ENCODE measurements at regions not wholly inside any gene's neighbourhood (a gene's known extent, or its start where the extent isn't known, plus 50 kb on each side); places are given as distances from the start of the nearest gene placed in this dataset.

DNA sequence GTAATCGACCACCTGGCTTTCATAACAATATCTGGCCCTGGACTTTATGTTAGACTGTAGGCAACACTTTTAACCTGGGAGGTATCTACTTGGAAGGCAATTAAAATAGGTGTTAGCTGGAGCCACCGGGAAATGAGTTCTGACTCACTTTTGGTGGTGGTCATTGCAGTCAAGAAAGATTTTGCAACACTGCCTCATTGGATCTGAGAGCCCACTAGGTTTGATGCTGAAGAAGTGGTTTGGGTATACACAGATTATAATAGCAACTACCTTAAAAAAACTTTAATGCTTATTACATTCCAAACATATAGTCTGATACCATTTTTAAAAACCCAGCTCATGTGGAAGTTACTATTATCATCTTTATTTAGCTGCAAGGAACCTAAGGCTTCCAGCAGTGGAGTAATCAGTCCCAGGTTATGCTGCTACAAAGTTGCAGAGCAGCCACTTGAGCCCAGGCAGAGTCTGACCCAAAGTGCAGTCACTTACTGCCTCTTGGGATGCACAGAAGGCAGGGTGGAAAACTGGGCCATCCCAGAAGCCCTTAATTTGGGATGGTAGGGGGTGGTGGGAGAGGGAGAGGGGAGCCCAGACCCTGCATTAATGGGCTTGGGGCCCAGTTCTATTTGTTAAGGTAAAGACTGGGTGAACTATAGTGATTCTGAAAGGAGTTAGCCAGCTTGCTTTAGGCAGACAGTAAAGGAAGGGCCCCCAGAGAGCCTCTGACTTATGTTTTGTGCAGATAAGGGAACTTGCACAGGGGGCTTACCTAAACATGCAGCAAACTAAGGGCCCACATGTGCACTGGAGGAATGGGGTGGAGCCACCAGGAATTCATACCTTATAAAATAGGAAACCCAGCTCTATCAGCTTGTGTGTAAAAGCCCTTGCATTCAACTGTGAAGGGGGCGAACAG is 149.4 kb downstream of the SNX19 start:
- no peak overlapping the region for H3K4me3 ChIP-seq (ENCODE audit: low read depth, low read length)
- DNase-seq (ENCODE audit: low read depth), result no peak
- TF ChIP-seq, protein P1, sequence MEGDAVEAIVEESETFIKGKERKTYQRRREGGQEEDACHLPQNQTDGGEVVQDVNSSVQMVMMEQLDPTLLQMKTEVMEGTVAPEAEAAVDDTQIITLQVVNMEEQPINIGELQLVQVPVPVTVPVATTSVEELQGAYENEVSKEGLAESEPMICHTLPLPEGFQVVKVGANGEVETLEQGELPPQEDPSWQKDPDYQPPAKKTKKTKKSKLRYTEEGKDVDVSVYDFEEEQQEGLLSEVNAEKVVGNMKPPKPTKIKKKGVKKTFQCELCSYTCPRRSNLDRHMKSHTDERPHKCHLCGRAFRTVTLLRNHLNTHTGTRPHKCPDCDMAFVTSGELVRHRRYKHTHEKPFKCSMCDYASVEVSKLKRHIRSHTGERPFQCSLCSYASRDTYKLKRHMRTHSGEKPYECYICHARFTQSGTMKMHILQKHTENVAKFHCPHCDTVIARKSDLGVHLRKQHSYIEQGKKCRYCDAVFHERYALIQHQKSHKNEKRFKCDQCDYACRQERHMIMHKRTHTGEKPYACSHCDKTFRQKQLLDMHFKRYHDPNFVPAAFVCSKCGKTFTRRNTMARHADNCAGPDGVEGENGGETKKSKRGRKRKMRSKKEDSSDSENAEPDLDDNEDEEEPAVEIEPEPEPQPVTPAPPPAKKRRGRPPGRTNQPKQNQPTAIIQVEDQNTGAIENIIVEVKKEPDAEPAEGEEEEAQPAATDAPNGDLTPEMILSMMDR (IDR thresholded peaks at IDR 0.05; ENCODE audit: low read depth, low read length, missing control alignments), result no peak

DNA sequence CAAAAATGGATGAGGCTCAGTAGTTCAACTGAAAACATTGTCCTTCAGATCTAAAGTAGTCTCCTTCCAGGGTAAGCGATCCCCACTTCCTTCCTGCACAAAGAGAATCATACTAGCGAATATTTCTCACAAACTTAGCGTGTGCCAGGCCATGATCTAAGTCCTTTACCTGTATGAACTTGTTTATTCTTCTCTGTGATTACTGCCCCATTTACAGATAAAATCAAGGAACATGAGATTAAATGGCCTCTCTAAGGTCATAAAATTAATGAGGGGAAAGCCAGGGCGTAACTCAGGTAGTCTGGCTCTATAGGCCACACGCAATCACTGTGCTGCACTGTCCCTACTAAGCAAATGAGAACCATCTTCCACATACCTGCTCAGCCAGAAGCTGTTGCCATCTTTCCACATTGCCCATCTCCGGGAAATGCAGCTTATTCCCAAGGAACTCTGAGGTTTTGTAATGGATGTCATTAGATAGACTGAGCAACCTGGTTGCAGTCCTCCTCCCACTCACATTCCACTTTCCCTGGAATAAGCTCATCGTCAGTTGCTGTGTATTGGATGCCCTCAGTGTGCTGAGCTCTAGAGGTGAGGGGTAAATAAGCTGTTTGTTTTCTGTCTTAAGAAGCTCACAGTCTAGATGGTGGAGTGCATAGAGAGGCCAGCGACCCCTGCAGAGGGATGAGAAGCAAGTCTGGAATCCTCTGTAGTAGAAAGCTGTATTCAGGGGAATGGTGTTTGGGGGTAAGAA is 146.3 kb downstream of the SNX19 start:
- DNase-seq (ENCODE audit: low read depth), result no peak
- TF ChIP-seq, protein P1 (IDR thresholded peaks at IDR 0.05; ENCODE audit: low read depth, low read length, missing control alignments), result no peak
- no peak overlapping the region for H3K4me3 ChIP-seq (ENCODE audit: low read depth, low read length)

DNA sequence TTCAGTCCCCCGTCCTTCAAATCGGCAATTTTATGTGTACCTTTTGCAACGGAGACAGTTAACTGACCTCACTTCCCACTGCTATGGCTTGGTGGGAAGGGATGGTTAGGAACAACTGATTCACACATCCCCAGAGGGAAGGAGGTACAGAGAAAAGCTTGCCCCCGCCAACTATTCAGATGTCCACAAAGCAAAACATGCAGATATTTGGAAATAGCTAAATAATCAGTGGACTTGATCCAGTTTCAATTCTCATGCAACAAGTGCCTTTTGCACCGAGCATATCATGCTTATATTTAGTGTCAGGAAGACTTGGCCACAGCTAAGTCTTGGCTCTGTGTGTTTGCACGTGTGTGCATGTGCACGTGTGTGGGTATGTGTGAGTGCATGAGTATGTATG is 144.6 kb downstream of the SNX19 start:
- H3K4me3 ChIP-seq (ENCODE audit: low read depth, low read length), result no peak overlapping the region
- TF ChIP-seq, protein P1 (IDR thresholded peaks at IDR 0.05; ENCODE audit: low read depth, low read length, missing control alignments), result no peak
- no peak for DNase-seq (ENCODE audit: low read depth)

DNA sequence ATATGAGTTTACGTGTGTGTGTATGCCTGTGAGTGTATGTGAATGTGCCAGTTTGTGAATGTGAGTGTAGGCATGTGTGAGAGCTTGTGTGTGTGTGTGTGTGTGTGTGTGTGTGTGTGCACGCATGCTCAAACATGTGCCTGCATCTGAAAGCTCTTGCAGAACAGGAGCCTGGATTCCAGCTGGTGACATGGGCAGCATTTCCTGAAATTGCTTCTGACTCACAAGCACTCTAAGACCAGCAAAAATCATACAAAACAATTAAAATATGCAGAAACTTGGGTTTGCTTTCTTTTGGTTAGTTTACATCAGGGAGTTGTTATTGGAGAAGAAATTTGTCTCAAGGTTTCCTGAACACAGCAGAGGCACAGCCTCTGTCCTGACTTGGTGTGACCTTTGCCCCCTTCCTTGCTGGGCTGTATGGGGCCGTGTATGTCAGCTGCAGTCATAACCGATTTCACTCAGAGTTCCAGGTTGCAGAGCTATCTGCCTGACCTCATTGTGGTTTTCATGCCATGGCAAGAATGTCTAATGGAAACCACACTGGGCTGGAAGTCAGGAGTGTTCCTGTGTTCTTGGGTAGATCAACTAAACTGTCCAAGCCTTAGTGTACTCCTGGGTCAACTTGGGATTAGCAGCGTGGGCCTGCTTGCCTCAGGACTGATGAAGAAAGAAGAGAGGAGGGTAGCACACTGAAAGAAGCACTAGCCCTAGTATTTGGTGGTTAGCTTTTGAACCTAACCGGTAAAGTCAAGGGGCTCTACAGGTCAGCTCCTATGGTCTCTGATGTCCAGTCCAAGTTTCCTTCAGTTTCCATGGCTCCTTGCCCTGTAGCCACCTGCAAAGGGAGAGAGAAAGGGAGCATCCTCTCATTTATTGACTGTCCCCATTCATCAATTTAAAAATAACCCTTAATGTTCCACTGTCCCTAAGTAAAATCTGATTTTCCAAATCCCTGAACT is 143.7 kb downstream of the SNX19 start:
- TF ChIP-seq, protein P1 (IDR thresholded peaks at IDR 0.05; ENCODE audit: low read depth, low read length, missing control alignments), result no peak
- DNase-seq (ENCODE audit: low read depth), result no peak
- H3K4me3 ChIP-seq (ENCODE audit: low read depth, low read length), result no peak overlapping the region

- TF ChIP-seq, protein P1 (IDR thresholded peaks at IDR 0.05; ENCODE audit: low read depth, low read length, missing control alignments), result no peak
- H3K4me3 ChIP-seq (ENCODE audit: low read depth, low read length), result no peak overlapping the region
- DNase-seq (ENCODE audit: low read depth), result no peak
Measured at GRCh38 chr11:130773244-130773820, 142.9 kb downstream of the SNX19 start.

- TF ChIP-seq, protein P1 (IDR thresholded peaks at IDR 0.05; ENCODE audit: low read depth, low read length, missing control alignments), result no peak
- DNase-seq (ENCODE audit: low read depth), result no peak
- no peak overlapping the region for H3K4me3 ChIP-seq (ENCODE audit: low read depth, low read length)
Measured at GRCh38 chr11:130774703-130775102, 141.6 kb downstream of the SNX19 start.

Data from GM12864 (cell line).